VCaP (cell line): ENCODE measurements at regions not wholly inside any gene's neighbourhood (a gene's known extent, or its start where the extent isn't known, plus 50 kb on each side); places are given as distances from the start of the nearest gene placed in this dataset.

ENCODE experiments used
- H3K27ac ChIP-seq: fragments of 450-650 bp; 2 replicates; pipeline ENCODE4 v1.5.1; 2017
- CTCF ChIP-seq: fragments of 450-650 bp; conservative IDR thresholded peaks from 2 replicates; pipeline ENCODE4 v1.5.1; 2017; ENCODE audit warnings: mild to moderate bottlenecking, moderate library complexity

GRCh38 chr7:12123172-12123571 is 87.9 kb upstream of the TMEM106B start:
- TF ChIP-seq CTCF, result no peak
- H3K27ac ChIP-seq, result no peak overlapping the region

GRCh38 chr7:12124028-12124427 is 87.1 kb upstream of the TMEM106B start:
- no peak overlapping the region for H3K27ac ChIP-seq
- no peak for TF ChIP-seq CTCF

DNA sequence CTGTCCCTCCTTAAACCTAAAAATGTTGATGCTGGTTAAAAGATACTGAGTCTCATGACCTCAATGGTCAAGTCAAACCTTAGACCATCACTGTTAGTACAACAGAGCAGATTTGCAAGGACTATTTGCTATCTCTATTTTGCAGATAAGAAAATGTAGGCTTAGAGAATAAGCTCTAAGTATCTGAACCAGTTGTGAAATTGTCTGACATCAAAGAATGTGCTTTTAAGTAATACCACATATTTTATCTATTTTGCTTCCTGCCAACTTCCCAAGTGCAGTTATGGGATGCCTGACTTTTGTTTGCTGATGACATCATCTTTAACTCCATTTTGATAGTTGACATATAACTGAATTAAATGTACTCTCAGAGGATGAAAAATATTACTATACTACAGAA is 83.6 kb upstream of the TMEM106B start:
- no peak overlapping the region for H3K27ac ChIP-seq
- no peak for TF ChIP-seq CTCF

DNA sequence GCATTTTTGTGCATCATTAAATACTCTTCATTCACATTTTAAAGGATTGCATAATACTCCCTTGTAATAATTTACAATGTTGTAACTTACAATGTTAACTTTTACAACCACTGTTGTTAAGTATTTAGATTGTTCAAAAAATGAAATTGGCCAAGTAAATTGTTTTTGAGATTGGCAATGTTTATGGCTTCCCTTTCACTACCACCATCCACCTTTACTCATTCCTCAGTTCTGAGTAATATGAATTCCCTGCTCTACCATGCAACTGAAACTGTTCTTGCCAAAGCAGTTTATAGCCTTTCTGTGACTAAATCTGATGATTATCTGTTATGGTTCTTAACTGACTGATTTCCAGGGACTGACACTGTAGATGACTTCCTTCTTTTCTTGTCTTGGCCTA is 80.5 kb upstream of the TMEM106B start:
- TF ChIP-seq CTCF, result no peak
- no peak overlapping the region for H3K27ac ChIP-seq

DNA sequence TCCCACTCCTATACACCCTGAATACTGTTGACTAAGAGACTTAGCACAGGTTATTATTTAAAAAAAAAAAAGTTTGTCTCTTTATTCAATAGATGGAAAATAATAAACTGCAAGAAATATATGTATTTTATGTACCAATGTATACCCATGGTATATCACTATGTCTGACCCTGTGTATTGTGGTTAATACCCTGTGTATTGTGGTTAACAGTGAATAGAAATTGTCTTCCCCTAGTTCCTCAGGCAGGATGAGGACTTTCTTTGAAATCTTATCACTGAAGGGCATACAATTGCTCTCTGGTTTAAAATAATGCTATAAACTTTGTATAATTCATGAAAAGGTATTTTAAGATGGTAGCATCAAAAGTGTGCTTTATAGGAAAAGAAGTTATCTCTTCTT is 80.0 kb upstream of the TMEM106B start:
- no peak overlapping the region for H3K27ac ChIP-seq

GRCh38 chr7:12133865-12134264 is 77.2 kb upstream of the TMEM106B start:
- H3K27ac ChIP-seq, result no peak overlapping the region
- TF ChIP-seq CTCF, result no peak

More for the DNA sequence above, 80.0 kb upstream of the TMEM106B start:
- no peak for TF ChIP-seq CTCF

GRCh38 chr7:12136523-12136922 is 74.6 kb upstream of the TMEM106B start:
- no peak overlapping the region for H3K27ac ChIP-seq

More at GRCh38 chr7:12136523-12136922, 74.6 kb upstream of the TMEM106B start:
- TF ChIP-seq CTCF, result no peak
